DND-41 (cell line): ENCODE measurements at regions not wholly inside any gene's neighbourhood (a gene's known extent, or its start where the extent isn't known, plus 50 kb on each side); places are given as distances from the start of the nearest gene placed in this dataset.

Experiments used
- EZH2 ChIP-seq: IDR thresholded peaks from 3 replicates; pipeline ENCODE4 v1.6.1; 2012; ENCODE audit warnings: borderline replicate concordance, low read depth, mild to moderate bottlenecking, moderate library complexity, low read length, inconsistent platforms; ENCODE audit not compliant: severe bottlenecking
- TF ChIP-seq, protein P1 (sequence below): IDR thresholded peaks from 2 replicates; pipeline ENCODE4 v1.5.1; 2012; ENCODE audit warnings: borderline replicate concordance, low read length, moderate library complexity, mild to moderate bottlenecking; ENCODE audit not compliant: poor library complexity, severe bottlenecking; ENCODE audit errors: extremely low read depth

- TF ChIP-seq, protein P1, sequence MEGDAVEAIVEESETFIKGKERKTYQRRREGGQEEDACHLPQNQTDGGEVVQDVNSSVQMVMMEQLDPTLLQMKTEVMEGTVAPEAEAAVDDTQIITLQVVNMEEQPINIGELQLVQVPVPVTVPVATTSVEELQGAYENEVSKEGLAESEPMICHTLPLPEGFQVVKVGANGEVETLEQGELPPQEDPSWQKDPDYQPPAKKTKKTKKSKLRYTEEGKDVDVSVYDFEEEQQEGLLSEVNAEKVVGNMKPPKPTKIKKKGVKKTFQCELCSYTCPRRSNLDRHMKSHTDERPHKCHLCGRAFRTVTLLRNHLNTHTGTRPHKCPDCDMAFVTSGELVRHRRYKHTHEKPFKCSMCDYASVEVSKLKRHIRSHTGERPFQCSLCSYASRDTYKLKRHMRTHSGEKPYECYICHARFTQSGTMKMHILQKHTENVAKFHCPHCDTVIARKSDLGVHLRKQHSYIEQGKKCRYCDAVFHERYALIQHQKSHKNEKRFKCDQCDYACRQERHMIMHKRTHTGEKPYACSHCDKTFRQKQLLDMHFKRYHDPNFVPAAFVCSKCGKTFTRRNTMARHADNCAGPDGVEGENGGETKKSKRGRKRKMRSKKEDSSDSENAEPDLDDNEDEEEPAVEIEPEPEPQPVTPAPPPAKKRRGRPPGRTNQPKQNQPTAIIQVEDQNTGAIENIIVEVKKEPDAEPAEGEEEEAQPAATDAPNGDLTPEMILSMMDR, result no peak
- TF ChIP-seq EZH2, result no peak
Measured at GRCh38 chr9:28671000-28671399, 1097.7 kb upstream of the C9orf72 start.
